NOMO-1 treated with dmso at 0.1 percent for 144 hours (cell line): ENCODE measurements at regions not wholly inside any gene's neighbourhood (a gene's known extent, or its start where the extent isn't known, plus 50 kb on each side); places are given as distances from the start of the nearest gene placed in this dataset.
"Not testable (repeated sequence)": the region's sequence is repeated elsewhere in the genome, so short reads cannot be mapped to it uniquely, and the experiment has no call there.

Experiments used
- DNase-seq: peaks from one replicate; lab custom pipeline; 2025; ENCODE audit not compliant: unreplicated experiment; lab: John Stamatoyannopoulos, UW

DNA sequence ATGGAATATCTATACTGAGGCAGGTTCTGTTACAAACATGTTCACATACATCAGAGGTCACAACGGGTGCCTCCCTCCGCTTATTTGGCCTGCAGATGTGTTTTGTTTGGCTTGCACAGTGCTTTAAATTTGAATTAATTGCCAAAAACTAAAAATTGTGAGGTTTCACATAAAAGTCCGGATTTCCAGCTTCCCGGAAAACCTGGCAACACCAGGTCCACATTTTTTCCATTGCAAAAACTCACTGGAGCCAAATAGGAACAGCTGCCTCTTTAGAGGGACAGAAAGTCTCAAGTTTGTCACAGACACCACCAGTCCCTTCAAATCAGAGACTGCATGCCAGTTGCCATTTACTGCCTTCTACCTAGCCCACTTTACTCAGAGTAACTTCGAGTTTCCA is 205.9 kb upstream of the MDFIC2 start:
- no peak for DNase-seq

- no peak for DNase-seq
Observed at GRCh38 chr3:70517124-70517890, 204.9 kb upstream of the MDFIC2 start.

- no peak for DNase-seq
Observed at GRCh38 chr3:70516076-70516475, 203.6 kb upstream of the MDFIC2 start.

DNA sequence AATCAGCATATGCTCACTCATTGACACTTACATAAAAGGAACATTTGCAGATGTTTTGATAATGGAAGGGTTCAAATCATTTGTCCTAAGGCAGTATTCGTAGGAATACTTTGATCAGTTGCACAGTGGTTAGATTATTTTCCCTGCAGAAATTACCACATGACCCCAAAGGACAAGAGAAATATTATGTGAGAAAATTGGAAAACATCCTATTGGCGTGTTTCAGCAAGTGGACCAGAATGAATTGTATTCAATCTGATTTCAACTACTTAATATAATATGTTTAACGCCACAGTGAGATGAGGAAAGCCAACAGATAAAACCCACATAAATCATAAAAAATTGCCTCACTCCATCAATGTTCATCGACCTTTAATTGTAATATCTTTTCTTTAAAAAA is 195.0 kb upstream of the MDFIC2 start:
- no peak for DNase-seq

DNA sequence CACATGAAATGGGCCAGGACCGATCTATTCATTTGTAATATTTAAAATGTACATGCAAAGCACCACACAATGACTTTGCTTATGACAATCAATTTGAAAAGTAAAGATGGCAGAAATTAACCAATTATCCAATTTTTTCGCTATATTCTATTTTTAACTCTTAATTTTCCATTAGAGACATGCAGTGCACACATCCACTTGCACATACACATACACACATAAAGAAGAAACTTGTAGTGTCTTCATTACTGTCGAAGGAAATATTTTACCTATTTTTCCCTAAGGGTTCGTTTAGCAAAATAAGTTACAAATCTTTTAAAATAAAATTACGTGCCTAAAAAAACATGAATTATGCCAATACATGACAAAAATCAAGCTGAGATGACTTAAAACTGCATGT is 194.3 kb upstream of the MDFIC2 start:
- no peak for DNase-seq

GRCh38 chr3:70501561-70501960 is 189.1 kb upstream of the MDFIC2 start:
- no peak for DNase-seq

GRCh38 chr3:70488816-70489215 is 176.4 kb upstream of the MDFIC2 start:
- no peak for DNase-seq

DNA sequence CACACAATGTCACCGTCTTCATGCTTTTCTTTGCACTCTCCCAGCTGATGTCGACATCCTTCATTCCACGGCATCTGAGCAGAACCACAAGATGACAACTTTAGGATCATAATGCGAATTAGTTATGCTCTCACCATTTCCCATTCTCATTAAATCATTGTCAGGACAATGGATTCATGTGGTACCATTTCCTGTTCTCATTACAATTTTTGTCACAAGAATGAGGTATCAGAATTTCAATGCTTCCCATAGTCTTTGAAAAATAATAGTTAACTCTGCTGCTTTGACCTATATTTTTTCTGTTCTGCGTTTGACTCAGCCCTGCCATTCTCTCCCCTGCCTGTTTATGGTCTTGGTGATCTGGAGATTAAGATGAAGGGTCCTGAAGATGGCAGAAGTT is 175.7 kb upstream of the MDFIC2 start:
- DNase-seq, result no peak

DNA sequence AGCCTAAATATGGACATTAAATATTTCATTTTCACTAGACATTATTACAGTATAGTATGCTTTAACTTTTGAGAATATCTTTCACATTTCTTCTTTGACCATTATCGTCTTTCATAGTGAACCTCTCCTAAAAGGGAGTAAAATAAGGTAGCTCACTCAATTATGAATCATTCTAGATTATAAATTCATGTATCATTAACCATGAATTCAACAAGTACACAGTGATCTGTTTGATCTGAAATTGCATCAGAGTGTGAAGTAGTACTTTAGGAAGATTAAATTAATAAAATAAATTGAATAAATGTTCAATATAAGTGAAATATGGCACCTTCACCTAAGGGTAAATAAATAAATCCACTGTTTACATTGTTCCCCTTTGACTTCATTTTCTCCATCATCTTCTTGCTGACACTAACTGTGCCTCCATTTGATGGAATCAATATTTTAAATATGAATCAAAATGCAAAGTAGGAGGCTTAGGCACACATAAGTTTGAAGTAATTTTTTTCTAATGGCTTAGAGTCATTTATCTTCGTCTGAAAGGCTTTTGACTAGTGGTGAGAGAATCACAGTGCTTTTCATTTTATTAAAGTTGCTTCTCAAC is 174.1 kb upstream of the MDFIC2 start:
- DNase-seq, result no peak

GRCh38 chr3:70476174-70476573 is 163.7 kb upstream of the MDFIC2 start:
- DNase-seq, result no peak

DNA sequence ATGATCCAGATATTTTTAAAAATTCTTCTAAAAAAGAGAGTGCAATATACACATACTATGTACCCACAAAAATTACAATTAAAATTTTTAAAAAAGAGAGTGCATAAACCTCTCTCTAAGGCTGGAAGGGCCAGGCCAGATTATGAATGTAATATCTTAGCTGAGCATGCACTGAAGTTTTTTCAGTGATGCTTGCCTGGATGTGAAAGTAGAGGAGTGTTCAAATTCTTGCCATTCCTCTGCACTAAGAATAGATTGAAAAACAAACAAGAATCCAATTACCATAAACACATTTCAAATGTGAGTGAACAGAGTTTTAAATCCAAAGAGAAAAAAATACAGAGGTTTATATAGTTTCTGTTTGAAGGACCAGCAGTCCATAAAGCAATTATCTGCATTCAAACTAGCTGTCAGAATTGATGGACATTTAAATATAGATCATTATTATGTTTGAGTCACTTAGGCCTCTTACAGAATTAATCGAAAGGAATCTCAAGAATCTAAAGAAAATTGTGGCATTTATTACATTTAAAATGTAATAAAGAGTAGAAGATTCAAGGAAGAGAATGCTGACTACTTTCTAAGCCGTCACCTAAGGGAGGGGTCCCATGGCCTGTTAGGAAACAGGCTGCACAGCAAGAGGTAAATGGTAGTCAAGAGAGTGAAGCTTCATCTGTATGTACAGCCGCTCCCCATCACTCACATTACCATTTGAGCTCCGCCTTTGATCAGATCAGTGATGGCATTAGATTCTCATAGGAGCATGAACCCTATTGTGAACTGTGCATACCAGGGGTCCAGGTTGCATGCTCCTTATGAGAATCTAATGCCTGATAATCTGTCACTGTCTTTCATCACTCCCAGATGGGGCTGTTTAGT is 159.3 kb upstream of the MDFIC2 start:
- no peak for DNase-seq

GRCh38 chr3:70466096-70466495 is 153.7 kb upstream of the MDFIC2 start:
- no peak for DNase-seq

DNA sequence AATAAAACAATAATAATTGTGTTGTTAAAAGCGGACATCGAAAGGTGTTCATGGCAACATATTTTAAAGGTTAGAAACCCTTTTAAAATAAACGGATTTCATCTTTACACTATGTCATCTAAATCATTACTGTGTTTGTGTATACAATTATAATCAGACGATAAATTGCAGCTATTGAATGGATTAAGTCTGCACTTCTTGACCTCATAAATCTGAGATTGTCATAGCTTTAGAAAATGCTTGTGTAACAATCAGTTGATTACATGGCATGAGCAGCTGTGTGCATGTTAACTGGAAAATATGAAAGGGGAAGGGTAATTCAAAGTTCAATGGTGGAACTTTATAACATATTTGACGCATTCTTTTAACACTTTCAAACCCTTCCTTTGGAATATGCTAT is 152.4 kb upstream of the MDFIC2 start:
- DNase-seq, result no peak

DNA sequence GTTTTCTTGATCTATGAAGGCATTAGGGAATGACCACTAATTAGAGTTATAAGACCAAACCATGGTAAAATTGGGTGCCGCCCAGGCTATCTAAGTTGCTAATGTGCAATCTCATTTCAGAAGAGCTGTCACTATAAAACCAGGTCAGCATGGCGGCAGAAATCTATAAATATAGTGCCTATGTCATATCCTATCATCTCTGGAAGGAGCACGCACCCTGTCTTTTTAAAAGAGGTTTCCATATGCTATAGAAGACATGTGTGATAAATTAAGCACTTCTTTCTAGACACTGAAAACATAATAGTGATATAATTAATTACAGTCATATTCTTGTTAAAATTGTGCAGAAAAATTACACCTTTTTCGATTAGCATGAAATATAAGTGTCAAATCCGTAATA is 152.0 kb upstream of the MDFIC2 start:
- no peak for DNase-seq

GRCh38 chr3:70450220-70450619 is 137.8 kb upstream of the MDFIC2 start:
- DNase-seq, result not testable (repeated sequence)

GRCh38 chr3:70435422-70435821 is 123.0 kb upstream of the MDFIC2 start:
- not testable (repeated sequence) for DNase-seq

DNA sequence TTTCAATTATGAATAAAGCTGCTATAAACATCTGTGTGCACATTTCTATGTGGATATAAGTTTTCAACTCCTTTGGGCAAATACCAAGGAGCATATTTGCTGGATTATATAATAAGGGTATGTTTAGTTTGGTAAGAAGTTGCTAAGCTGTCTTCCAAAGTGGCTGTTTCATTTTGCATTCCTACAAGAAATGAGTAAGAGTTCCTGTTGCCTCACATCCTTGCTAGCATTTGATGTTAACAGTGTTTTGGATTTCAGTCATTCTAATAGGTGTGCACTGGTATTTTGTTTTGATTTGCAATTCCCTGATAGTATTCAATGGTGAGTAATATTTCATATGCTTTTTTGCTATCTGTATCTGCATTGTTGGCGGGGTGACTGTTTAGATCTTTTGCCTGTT is 120.7 kb upstream of the MDFIC2 start:
- DNase-seq, result no peak

DNA sequence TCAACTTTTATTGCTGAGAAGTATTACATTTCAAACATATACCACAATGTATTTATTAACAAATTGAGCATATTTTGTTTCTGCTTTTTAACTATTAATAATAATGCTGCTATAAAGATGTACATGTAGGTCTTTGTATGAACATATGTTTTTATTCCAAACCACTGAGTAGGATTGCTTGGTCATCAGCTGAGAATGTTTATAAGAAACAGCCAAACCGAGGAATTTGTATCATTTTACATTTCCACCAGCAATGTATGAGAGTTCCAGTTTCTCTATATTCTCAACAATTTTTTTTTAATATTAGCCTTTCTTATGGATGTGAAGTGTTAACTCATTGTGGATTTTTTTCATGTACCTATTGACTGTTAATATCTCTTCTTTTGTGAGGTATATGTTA is 119.5 kb upstream of the MDFIC2 start:
- DNase-seq, result no peak

GRCh38 chr3:70426071-70426470 is 113.6 kb upstream of the MDFIC2 start:
- DNase-seq, result no peak

GRCh38 chr3:70421506-70421905 is 109.1 kb upstream of the MDFIC2 start:
- no peak for DNase-seq

DNA sequence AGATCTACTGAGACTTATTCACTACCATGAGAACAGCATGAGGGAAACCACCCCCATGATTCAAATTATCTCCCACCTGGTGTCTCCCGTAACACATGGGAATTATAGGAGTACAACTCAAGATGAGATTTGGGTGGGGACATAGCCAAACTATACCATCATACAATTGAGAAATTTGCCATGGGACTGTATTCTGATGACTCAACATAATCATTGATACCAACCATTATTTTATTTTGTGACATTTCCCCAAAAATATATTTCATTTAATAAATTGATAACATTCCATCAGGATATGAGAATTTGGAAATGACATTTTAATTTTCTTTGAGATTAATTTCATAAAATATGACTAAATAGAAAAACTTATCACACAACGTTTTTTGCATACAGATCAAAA is 96.6 kb upstream of the MDFIC2 start:
- no peak for DNase-seq

DNA sequence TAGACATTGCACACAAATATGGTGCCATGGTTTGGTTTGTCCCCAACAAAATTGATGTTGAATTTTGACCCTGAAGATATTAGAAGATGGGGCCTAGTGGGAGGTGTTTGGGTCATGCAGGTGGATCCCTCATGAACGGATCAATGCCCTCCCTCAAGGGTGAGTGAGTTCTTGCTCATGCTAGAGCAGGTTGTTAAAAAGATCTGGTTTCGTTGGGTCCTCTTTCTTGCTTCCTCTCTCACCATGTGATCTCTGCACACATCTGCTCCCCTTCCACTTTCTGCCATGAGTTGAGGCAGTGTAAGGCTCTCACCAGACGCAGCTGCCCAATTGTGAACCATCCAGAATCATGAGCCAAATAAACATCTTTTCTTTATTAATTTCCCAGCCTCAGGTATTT is 87.8 kb upstream of the MDFIC2 start:
- no peak for DNase-seq
